GM12878 (cell line): ENCODE measurements at regions not wholly inside any gene's neighbourhood (a gene's known extent, or its start where the extent isn't known, plus 50 kb on each side); places are given as distances from the start of the nearest gene placed in this dataset.

ENCODE experiments used
- ATF7 ChIP-seq: fragments of 450-650 bp; IDR thresholded peaks from 2 replicates; pipeline ENCODE4 v1.6.1; 2016; ENCODE audit warnings: low read depth, mild to moderate bottlenecking
- CBX3 ChIP-seq: fragments of 200-600 bp; sonication (generic); IDR thresholded peaks from 2 replicates; pipeline ENCODE4 v1.6.1; 2016; ENCODE audit warnings: low read depth, borderline replicate concordance
- MEF2A ChIP-seq: IDR thresholded peaks from 2 replicates; pipeline ENCODE4 v1.6.1; 2011; ENCODE audit warnings: low read depth, mild to moderate bottlenecking, low read length, moderate library complexity; ENCODE audit not compliant: insufficient read depth
- MTA3 ChIP-seq: IDR thresholded peaks from 2 replicates; pipeline ENCODE4 v1.6.1; 2012; ENCODE audit warnings: low read length, inconsistent platforms, borderline replicate concordance
- MYB ChIP-seq: fragments of 150-350 bp; IDR thresholded peaks from 2 replicates; pipeline ENCODE4 v1.6.1; 2014; ENCODE audit warnings: mild to moderate bottlenecking, low read depth, low read length, borderline replicate concordance
- NBN ChIP-seq: fragments of 450-650 bp; IDR thresholded peaks from 2 replicates; pipeline ENCODE4 v1.6.1; 2016
- NFYA ChIP-seq: IDR thresholded peaks from 2 replicates; pipeline ENCODE4 v1.6.1; 2011; ENCODE audit warnings: low read depth, mild to moderate bottlenecking, low read length, improper control_type of control experiment, borderline replicate concordance
- NFYB ChIP-seq: IDR thresholded peaks from 2 replicates; pipeline ENCODE4 v1.6.1; 2011; ENCODE audit warnings: low read depth, mild to moderate bottlenecking, low read length, improper control_type of control experiment, moderate library complexity; ENCODE audit not compliant: insufficient read depth
- RELA ChIP-seq: fragments of 450-650 bp; IDR thresholded peaks from 2 replicates; pipeline ENCODE4 v1.8.0; 2014; ENCODE audit warnings: borderline replicate concordance; ENCODE audit not compliant: partially characterized antibody
- SMAD5 ChIP-seq: IDR thresholded peaks from 2 replicates; pipeline ENCODE4 v1.6.1; 2016; ENCODE audit warnings: antibody characterized with exemption, low read depth
- SP1 ChIP-seq: IDR thresholded peaks from one replicate; pipeline ENCODE4 v1.6.1; 2011; ENCODE audit warnings: low read depth, low read length
- TF ChIP-seq, protein P1 (sequence below): fragments of 450-650 bp; IDR thresholded peaks from 2 replicates; pipeline ENCODE4 v1.6.1; 2017; ENCODE audit warnings: mild to moderate bottlenecking, low read depth, inconsistent platforms; ENCODE audit not compliant: poor library complexity, severe bottlenecking
- TF ChIP-seq, protein P2 (sequence below): IDR thresholded peaks from 2 replicates; pipeline ENCODE4 v1.6.1; 2011; ENCODE audit warnings: borderline replicate concordance, low read depth, mild to moderate bottlenecking, moderate library complexity, low read length; ENCODE audit not compliant: insufficient read depth, poor library complexity, severe bottlenecking
- TF ChIP-seq, protein P3 (sequence below): fragments of 450-650 bp; IDR thresholded peaks from 2 replicates; pipeline ENCODE4 v1.6.1; 2017; ENCODE audit warnings: low read depth, mild to moderate bottlenecking, moderate library complexity

DNA sequence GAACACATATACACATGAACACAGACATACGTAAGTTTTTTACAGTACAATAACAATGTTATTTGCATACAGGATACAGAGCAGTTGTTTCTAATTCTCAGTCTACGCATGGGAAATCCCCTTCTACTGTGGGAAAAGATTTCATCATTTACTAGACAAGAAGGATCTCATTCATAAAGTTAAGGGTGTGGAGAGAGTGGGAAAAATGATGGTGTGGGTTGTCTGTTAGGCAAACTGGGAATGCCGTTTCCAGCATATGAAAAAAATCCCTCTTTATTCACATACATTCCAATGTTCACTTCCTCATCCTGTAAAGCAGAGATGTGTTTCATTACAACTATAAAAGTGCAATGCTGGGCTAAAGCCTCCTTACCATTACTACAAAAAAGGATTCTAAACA is 120.9 kb downstream of the SINHCAF start (continued):
- TF ChIP-seq CBX3 = no peak
- no peak for TF ChIP-seq MEF2A
- TF ChIP-seq NBN = 0 out of 2 replicates have a peak, but pooled peaks have one; percentile 30
- no peak for TF ChIP-seq MYB
- TF ChIP-seq, protein P1, sequence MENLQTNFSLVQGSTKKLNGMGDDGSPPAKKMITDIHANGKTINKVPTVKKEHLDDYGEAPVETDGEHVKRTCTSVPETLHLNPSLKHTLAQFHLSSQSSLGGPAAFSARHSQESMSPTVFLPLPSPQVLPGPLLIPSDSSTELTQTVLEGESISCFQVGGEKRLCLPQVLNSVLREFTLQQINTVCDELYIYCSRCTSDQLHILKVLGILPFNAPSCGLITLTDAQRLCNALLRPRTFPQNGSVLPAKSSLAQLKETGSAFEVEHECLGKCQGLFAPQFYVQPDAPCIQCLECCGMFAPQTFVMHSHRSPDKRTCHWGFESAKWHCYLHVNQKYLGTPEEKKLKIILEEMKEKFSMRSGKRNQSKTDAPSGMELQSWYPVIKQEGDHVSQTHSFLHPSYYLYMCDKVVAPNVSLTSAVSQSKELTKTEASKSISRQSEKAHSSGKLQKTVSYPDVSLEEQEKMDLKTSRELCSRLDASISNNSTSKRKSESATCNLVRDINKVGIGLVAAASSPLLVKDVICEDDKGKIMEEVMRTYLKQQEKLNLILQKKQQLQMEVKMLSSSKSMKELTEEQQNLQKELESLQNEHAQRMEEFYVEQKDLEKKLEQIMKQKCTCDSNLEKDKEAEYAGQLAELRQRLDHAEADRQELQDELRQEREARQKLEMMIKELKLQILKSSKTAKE = peak; percentile 33
- no peak for TF ChIP-seq SP1
- TF ChIP-seq, protein P2, sequence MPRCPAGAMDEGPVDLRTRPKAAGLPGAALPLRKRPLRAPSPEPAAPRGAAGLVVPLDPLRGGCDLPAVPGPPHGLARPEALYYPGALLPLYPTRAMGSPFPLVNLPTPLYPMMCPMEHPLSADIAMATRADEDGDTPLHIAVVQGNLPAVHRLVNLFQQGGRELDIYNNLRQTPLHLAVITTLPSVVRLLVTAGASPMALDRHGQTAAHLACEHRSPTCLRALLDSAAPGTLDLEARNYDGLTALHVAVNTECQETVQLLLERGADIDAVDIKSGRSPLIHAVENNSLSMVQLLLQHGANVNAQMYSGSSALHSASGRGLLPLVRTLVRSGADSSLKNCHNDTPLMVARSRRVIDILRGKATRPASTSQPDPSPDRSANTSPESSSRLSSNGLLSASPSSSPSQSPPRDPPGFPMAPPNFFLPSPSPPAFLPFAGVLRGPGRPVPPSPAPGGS = peak; percentile 50
- no peak for TF ChIP-seq MTA3
- TF ChIP-seq RELA = peak; percentile 47
- no peak for TF ChIP-seq NFYB
- TF ChIP-seq ATF7 = peak; percentile 67
- no peak for TF ChIP-seq NFYA
- TF ChIP-seq, protein P3, sequence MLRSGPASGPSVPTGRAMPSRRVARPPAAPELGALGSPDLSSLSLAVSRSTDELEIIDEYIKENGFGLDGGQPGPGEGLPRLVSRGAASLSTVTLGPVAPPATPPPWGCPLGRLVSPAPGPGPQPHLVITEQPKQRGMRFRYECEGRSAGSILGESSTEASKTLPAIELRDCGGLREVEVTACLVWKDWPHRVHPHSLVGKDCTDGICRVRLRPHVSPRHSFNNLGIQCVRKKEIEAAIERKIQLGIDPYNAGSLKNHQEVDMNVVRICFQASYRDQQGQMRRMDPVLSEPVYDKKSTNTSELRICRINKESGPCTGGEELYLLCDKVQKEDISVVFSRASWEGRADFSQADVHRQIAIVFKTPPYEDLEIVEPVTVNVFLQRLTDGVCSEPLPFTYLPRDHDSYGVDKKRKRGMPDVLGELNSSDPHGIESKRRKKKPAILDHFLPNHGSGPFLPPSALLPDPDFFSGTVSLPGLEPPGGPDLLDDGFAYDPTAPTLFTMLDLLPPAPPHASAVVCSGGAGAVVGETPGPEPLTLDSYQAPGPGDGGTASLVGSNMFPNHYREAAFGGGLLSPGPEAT = peak; percentile 66
- TF ChIP-seq SMAD5 = no peak
- TF ChIP-seq, all 136 proteins: peak for 12
